NCI-H69 (cell line): ENCODE measurements at regions not wholly inside any gene's neighbourhood (a gene's known extent, or its start where the extent isn't known, plus 50 kb on each side); places are given as distances from the start of the nearest gene placed in this dataset.
A peak's percentile ranks its signal among the peaks of the same experiment; 100 is the strongest.
"Not testable (repeated sequence)": the region's sequence is repeated elsewhere in the genome, so short reads cannot be mapped to it uniquely, and the experiment has no call there.

Experiments used
- DNase-seq: peaks from one replicate; lab custom pipeline; 2025; lab: John Stamatoyannopoulos, UW

DNA sequence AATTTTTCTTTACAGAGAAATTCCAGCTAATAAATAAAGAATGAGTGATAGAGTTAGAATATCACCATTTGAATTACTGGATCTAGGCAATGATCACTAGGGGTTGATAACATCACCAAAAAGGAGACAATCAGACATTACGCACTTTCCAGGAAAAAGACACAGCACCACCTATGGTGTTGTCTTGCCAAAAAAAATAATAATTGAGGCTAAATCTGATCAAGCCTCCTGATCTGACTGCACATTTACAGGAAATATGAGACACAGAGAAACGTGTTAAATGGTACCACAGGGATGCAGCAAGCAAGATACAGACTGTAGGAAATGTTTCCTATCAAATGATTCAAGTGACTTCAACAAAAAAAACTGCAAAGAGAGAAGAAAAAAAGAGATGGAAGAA is 92.8 kb downstream of the EOMES start:
- DNase-seq: no peak

DNA sequence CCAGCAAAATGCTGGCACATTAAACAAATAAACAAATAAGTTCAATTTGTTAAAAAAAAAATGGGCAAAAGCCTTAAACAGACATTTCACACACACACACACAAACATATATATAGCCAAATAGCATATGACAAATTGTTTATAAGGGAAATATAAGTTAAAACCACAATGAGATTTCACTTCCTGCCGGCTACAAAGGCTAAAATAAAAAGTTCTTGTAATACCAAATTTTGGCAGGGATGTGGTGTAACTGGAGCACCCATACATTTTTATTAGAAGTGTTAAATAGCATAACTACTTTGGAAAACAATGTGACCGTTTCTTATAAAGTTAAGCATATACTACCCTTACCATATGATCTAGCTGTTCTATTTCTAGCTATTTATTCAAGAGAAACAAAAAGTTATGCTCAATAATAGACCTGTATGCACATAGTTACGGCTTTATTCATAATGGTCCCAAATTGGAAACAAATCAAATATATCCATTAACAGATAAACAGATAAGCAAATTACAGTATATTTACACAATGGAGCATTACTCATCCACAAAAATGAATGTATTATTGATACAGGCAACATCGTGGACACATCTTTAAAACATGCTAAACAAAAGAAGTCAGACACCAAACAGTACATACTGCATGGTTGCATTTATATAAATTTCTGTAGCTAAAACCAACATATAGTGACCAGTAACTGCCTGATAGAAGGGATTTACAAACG is 93.9 kb downstream of the EOMES start:
- DNase-seq: no peak

DNA sequence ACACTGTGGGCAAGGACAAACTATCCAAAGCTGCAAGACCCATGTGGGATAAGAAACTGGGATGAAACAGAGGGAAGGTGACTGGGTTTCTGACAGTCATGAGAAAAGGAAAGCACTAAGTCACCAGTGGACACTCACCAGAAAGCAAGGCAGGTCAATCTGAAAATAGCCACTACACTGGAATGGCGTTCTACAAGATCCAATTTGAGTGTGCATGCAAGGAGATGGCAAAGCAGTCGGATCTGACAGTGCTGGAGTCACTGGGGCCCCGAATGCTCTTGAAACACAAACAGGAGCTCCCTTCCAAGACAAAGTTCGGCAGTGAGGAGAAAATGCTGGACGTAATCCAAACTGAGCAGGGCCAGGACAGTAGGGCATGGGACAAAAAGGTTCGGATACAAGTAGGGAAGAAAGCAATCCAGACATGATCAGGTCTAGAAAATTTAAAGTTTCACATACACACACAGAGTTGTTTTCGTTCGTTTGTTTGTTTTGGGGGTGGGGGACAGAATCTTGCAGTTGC is 95.5 kb downstream of the EOMES start:
- no peak for DNase-seq

DNA sequence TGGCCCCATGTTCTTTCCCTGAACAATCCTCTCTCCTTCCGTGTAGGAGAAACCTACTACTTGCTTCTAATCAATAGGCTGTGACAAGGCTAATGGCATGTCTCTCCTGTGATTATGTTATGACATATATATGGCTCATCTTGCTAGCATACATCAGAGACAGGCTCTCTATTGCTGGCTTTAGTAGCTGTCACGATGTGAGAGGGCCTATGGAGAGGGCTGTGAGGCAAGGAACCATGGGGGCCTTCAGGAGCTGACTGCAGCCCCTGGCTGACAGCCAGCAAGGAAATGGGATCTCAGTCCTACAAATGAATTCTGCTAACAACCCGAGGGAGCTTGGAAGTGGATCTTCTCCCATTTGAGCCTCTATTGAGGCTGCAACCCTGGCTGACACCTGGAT is 96.3 kb downstream of the EOMES start:
- peak; percentile 9 for DNase-seq

DNA sequence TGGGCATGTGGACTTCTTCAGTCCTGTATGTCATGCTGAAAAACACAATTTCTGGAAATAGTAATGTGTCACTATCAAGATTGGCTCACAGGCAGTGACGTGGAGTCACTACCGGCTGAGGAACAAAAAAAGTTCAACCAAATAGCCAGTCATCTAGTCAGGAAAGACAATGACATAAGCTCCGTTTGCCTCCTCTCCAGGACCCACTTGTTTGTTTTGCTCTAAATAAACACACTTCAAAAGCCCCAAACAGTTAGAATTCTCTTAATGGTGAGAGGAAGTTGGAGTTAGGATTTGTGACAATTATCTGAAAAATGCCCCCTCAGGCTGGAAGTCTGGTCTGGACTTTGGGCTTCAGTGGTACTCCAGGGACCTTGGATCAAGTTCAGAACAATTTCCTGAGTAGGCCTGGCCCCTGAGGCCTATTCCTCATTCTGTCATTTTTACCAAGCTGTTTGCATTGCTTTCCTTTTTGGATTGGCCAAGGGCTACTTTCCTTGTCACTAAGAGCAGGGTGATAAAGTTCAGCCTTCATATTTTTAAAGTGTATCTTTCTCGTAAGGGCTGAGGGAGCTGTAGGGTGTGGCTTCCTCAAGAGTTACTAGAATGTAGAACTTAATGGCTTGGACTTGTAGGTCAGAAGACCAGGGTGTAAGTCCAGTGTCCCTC is 98.9 kb downstream of the EOMES start:
- peak; percentile 36 for DNase-seq

DNA sequence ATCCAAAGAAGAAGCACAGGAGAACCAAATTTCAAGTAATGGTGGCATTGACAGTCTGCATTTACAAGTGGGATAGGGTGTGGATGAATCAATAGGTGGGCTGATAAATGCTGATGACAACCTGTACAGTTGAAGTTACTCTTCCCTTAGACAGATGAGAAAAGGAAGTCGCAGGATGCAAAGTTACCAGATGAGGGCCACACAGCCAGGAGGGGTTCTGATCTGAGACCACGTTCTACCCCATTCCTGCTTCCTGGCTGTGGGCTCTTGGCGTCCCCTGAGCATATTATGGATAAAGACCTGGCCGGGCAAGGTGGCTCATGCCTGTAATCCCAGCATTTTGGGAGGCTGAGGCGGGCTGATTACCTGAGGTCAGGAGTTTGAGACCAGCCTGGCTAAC is 104.6 kb downstream of the EOMES start:
- DNase-seq: no peak

DNA sequence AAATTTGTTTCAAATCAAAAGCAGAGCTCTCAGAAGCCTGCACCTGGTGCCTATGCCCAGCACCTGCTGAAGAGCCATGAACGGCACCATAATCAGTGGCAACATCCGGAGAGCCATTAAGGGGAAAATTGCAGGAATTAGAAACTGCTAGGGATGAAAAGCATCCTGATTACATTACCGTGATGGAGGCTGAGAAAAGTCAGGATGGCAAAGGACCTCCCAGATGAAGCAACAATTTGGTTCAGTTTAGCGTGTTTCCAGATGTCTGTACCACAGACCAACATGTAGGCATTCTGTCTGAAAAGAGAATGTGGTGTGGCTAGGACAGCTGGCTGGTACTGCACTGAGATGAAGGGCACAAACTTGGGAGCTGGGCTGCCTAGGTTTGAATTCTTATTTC is 106.1 kb downstream of the EOMES start:
- peak; percentile 29 for DNase-seq

DNA sequence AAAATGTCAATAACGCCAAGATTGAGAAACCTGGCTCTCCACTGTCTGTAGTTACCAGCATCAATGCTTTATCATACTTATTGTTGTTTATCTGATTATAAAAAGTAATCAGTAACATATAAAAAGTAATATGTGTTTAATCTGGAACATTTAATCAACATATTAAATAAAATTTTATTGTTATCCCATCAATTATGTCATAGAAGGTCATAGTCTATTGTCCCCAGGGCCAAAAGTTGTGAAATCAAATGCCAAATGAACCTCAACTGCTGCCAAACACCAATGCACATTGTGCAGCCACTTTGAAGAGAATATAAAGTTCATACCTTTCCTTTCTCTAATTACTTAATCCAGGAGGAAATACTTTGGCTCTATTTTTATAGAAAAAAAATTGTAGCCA is 106.6 kb downstream of the EOMES start:
- DNase-seq: no peak

DNA sequence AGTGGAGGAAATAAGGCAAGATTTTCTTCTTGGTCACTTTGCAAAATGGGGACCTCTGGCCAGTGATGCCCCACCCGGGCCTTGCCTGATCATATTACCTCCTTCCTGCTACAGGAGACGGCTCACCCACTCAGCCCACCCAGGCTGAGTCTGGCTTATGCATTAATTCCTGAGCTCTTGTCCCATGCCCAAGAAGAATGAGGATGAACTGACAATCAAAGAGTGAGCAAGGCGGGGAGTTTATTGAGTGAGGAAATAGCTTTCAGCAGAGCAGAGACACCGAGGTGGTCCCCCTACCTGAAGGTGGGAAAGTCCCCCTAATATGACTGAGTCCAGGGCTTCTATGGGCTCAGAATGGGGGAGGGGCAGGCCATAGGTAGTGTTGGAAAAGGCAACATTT is 107.5 kb downstream of the EOMES start:
- no peak for DNase-seq

DNA sequence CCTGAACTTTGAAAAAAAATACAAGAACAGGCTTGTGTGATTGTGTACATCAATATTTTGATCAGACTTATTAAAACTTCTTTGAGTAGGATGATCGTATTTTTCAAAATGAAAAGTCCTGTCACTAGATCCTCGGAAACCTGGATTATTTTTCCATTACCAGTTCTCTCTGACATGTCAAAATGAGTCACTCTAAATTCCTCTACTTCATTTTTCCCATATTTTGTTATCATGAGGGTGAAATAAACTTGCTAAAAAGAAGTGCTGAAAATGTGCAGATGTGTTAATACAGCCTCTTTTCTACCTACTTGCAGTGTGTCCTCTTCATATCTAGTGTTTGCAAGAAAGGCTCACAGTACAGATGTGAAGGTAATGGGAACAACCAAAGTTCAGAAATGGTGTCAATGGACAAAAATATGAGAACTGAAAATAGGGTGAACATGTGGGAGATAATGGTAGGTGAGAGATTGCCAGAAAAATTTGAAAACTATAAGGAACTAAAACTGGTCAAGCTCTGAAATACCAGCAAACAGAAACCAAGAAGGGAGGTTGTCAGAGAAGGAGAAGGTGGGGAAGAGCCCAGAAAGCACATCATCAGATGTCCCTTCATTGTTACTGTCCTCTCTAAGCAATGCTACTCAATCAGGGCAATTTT is 108.2 kb downstream of the EOMES start:
- no peak for DNase-seq

DNA sequence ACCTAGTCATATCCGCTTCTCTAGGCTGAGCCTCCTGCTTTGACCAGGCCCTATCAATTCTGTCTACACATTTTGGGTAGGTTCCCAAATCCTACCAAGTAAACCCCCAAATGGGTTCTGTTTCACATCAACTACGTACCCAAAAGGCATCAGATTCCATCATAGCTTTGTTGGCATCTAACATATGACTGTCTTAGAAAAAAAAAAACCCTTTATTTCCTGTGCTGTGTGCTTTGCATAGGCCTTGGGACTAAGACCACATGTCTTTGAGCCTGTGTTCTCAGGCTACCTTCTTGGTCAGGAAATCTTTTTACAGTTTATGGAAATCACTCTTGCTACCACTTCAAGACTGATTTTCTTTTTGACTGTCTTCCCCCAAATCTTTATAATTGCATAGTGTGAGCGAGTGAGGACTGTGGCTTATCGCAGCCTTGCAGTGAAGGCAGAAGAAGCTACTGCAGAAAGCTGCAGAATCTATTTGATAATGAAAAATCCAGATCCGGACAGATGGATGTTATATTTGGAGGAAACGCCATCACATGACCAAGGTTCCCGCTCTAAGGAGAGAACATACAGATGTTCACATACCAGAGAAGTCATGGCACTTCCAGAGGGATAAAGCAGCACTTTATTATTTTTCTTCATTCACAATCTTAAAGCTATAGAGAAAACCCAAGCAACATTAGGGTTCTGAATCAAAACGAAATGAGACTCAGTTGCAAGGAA is 111.2 kb downstream of the EOMES start:
- DNase-seq: no peak

DNA sequence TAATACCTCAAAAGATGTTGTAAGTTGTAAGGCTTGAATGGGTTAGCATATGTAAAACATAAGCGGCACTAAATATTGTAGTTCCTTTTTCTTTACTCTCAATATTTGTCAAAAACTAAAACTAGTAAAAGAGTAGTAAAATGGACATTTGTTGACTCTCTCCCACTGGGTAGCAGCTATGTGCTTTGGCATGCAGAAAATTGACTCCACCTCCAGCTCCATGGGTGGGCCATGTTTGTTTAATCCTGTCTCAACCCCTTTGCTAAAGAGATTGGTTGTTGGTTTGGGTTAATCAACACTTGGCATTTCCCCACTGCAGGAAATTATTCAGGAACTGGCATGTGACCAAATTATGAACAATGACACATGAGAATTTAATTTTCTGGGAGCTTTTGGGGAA is 114.8 kb downstream of the EOMES start:
- peak; percentile 10 for DNase-seq

DNA sequence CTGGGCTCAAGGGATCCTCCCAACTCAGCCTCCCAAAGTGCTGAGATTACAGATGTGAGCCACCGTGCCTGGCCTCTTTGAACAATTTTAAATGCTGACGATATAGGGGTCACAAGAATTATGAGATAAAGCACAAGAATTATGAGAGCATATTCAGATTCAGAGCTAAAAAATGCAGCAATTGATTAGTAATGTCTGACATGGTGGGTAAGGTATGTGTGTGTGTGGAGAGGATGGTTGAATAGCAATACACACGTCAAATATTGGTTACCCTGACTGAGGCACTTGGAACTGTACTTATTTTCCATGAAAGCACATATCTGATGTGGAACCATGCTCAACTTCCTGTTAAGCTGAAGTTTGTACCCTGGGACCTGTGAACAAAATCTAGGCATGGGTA is 115.6 kb downstream of the EOMES start:
- no peak for DNase-seq

DNA sequence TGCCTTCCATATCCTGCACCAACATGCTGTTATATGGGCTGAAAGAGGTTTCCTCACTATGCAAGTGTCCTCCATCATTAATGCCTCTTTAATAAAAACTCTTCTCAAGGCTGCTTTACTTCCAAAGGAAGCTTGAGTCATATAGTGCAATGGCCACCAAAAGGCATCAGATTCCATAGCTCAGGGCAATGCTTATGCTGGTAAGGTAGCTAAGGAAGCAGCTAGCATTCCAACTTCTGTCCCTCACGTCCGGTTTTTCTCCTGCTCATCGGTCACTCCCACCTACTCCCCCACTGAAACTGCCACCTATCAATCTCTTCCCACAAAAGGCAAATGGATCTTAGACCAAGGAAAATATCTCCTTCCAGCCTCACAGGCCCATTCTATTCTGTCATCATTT is 117.1 kb upstream of the SLC4A7 start:
- DNase-seq: not testable (repeated sequence)

DNA sequence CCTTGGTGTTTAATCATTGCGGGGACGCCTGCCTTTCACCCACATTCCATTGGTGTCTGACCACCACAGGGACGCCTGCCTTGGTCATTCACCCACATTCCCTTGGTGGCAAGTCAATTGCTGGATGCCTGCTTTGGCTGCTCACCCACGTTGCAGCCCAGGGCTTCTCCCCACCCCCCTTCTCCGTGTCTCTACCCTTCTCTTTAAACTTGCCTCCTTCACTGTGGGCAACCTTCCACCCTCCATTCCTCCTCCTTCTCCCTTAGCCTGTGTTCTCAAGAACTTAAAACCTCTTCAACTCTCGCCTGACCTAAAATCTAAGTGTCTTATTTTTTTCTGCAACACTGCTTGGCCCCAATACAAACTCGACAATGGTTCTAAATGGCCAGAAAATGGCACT is 115.6 kb upstream of the SLC4A7 start:
- DNase-seq: not testable (repeated sequence)

DNA sequence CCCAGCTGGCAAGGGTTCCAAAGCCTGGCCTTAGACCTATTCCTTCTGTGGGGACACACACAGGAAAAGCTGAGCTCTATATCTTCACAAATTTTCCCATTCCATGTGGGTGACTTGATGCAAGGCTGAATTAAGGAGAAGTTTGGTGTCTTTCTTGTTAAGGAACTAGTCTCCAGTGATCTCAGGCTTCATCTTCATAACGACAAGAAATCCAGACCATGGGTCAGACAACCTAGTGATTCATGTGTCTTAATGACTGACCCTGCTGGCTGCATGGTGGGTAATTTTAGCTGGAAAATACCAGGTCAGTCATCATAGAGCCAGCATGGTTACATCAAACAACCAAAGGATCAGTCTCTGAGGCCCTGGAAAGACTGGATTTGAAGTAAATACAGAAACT is 112.7 kb upstream of the SLC4A7 start:
- no peak for DNase-seq

DNA sequence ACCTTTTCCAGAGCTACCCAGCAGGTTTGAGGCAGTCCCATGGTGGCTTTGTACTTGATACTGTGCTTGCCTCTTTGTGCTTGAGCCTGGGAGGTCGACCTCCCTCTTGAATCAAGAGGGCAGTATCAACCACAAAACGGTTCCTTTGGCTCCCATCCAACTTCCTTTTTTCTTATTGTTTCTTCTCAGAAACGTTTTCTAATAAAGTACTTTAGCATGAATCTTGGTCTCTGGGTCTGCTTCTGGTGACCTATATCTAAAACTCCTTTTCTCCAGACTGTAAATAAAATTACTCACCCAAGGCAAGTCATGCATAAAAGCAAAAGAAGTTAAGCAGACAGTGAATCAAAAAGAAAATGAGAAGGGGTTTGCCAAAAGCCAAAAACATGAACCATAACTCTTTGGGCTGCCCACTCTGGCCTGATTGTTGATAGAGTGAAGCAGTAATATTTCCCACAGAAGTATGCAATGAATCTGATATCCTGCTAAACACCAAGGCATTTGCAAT is 112.2 kb upstream of the SLC4A7 start:
- peak; percentile 6 for DNase-seq

DNA sequence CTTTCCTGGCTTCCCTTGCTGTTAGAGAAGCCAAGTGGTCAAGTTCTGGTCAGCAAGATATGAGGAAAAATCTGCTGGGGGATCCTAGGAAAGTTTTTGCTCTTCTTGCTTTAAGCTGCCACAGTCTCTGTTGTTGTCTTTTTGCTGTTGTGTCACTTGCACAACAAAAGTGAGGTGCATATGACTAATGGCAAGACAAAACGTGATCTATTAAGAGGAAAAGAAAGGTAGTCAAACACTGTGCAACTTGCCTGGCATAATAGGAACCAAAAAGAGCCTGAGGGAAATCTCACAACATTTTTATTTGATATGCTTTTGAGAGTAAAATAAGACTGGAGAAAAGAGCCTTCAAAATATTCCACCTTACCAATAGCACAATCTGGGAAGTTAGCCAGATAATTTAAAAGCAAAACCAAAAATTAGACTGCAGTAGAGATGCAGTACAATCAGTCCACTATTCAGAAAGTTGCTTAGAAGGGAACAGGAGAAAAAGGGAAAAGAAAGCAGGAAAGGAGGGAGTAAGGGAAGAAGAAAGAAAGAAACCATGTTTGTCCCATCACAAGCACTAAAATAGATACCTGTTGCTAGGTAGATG is 110.0 kb upstream of the SLC4A7 start:
- DNase-seq: no peak

DNA sequence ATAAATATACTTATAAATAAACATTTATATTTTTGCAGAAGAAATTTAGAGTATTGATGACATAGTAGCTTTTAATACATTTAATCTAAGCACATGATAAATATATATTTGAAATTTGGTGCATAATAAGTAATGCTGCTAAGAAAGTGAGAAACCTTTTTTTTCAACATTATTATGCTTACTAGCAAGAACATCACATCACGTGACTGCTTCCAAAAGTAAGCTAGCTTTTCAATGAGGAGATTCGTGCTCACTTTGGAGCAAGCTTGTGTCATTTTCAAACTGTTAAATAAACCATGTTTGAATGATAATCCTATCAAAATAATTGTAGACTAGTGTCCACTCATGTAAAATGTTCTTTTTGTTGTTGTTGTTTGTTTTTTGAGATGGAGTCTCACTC is 109.0 kb upstream of the SLC4A7 start:
- no peak for DNase-seq

DNA sequence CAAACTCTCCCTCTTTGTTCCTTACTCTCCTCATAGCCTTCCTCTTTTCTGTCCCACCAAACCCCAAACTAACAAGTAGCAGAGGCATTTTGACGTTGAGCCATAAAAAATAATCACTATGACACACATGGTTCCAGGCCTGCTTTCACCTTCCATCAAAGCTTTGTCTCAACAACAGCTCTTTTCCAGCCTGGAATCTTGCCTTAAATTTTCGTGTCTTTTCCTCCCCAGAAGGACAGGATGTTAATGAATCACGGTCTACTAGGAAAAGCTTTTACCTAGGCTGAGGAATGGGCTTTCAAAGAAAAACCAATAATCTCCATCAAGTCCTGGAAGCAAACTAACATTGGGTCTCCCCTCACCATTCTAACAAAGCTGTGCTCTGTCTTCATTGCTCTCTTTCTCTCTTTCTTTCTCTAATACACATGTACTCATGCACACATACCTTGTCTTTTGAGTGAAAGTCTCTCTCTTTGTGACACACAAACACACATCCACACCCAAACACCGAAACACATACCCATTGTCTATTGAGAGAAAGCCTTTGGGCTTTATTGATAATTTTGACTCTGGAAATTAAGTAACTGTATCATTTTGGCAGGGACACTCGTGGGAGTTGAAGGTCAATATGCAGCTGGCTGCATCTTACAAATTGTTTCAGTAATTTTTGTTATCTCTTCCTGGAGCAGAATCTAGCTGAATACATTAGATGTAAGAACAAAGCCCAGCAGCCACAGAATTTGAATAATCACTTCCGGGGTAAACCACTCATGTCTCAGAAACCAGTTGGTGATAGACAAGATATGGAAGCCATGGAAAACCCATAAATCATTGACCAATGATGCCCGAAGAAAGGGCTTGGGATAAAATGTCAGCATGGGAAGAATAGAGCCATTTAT is 107.4 kb upstream of the SLC4A7 start:
- DNase-seq: no peak
